WTC11 (cell line): ENCODE measurements at regions not wholly inside any gene's neighbourhood (a gene's known extent, or its start where the extent isn't known, plus 50 kb on each side); places are given as distances from the start of the nearest gene placed in this dataset.

Experiments used
- ATAC-seq: fragments of 200-7000 bp; cut with Tn5 transposase; 2 replicates; pipeline ENCODE4 v1.10.0; 2021; ENCODE audit warnings: mild to moderate bottlenecking, moderate library complexity
- CTCF ChIA-PET: fragments of 300-600 bp; sonication (Branson Sonifier 250); formaldehyde crosslinking; loops from one replicate; lab custom pipeline; 2021; ENCODE audit warnings: antibody characterized with exemption; lab: Charles Lee
- POLR2A ChIA-PET: fragments of 350-600 bp; sonication (Branson Sonifier 250); formaldehyde crosslinking; loops from one replicate; lab custom pipeline; 2021; ENCODE audit warnings: antibody characterized with exemption; lab: Charles Lee
- DNase-seq: peaks from one replicate; pipeline ENCODE4 v3.0.0; 2021; ENCODE audit warnings: low spot score
- H3K27ac Mint-ChIP-seq: 2 replicates; pipeline ENCODE4 v1.8.0; 2021; ENCODE audit warnings: mixed read lengths
- H3K27me3 Mint-ChIP-seq: 2 replicates; pipeline ENCODE4 v1.8.0; 2021; ENCODE audit warnings: low read depth, mild to moderate bottlenecking, moderate library complexity, mixed read lengths
- H3K36me3 Mint-ChIP-seq: 2 replicates; pipeline ENCODE4 v1.8.0; 2021; ENCODE audit warnings: mixed read lengths
- H3K4me1 Mint-ChIP-seq: 2 replicates; pipeline ENCODE4 v1.8.0; 2022; ENCODE audit warnings: mixed read lengths
- H3K4me3 Mint-ChIP-seq: 2 replicates; pipeline ENCODE4 v1.8.0; 2021; ENCODE audit warnings: mild to moderate bottlenecking, moderate library complexity, mixed read lengths
- H3K9me3 Mint-ChIP-seq: 2 replicates; pipeline ENCODE4 v1.8.0; 2021; ENCODE audit warnings: mixed read lengths
- CREM ChIP-seq: sonication (generic); formaldehyde crosslinking; IDR thresholded peaks from 2 replicates; pipeline ENCODE4 v1.8.1; 2022; ENCODE audit warnings: mild to moderate bottlenecking, missing genetic modification reagents, moderate library complexity
- ELF4 ChIP-seq: sonication (generic); formaldehyde crosslinking; IDR thresholded peaks from 2 replicates; pipeline ENCODE4 v1.8.1; 2022; ENCODE audit warnings: low read depth, mild to moderate bottlenecking, moderate library complexity, missing genetic modification reagents
- GTF2I ChIP-seq: fragments of 250-450 bp; sonication (Bioruptor Pico); conservative IDR thresholded peaks from 2 replicates; pipeline ENCODE4 v1.4.0; 2021; ENCODE audit warnings: mild to moderate bottlenecking
- MXD4 ChIP-seq: fragments of 250-450 bp; sonication (Bioruptor Pico); IDR thresholded peaks from 2 replicates; pipeline ENCODE4 v1.8.0; 2021; ENCODE audit warnings: mild to moderate bottlenecking, moderate library complexity, borderline replicate concordance
- MYBL2 ChIP-seq: sonication (generic); formaldehyde crosslinking; IDR thresholded peaks from 2 replicates; pipeline ENCODE4 v1.8.1; 2023; ENCODE audit warnings: mild to moderate bottlenecking, moderate library complexity, missing genetic modification reagents
- NR3C1 ChIP-seq: sonication (generic); formaldehyde crosslinking; conservative IDR thresholded peaks from 2 replicates; pipeline ENCODE4 v1.8.1; 2023; ENCODE audit warnings: low read depth, mild to moderate bottlenecking, missing genetic modification reagents
- SMAD3 ChIP-seq: sonication (generic); formaldehyde crosslinking; IDR thresholded peaks from 2 replicates; pipeline ENCODE4 v1.8.0; 2022; ENCODE audit warnings: missing genetic modification reagents, mild to moderate bottlenecking, borderline replicate concordance
- SMAD4 ChIP-seq: sonication (generic); formaldehyde crosslinking; IDR thresholded peaks from 2 replicates; pipeline ENCODE4 v1.8.0; 2022; ENCODE audit warnings: mild to moderate bottlenecking, missing genetic modification reagents
- ZNF138 ChIP-seq: sonication (generic); formaldehyde crosslinking; conservative IDR thresholded peaks from 2 replicates; pipeline ENCODE4 v1.8.1; 2022; ENCODE audit warnings: mild to moderate bottlenecking, moderate library complexity, missing genetic modification reagents
- ZNF396 ChIP-seq: fragments of 250-450 bp; sonication (Bioruptor Pico); IDR thresholded peaks from 2 replicates; pipeline ENCODE4 v1.8.0; 2021; ENCODE audit warnings: mild to moderate bottlenecking, moderate library complexity, borderline replicate concordance
- TF ChIP-seq, protein P1 (sequence below): sonication (generic); formaldehyde crosslinking; IDR thresholded peaks from 2 replicates; pipeline ENCODE4 v1.8.0; 2022; ENCODE audit warnings: mild to moderate bottlenecking, missing genetic modification reagents
- TF ChIP-seq, protein P2 (sequence below): fragments of 250-450 bp; sonication (Bioruptor Pico); IDR thresholded peaks from 2 replicates; pipeline ENCODE4 v1.9.0; 2021; ENCODE audit warnings: mild to moderate bottlenecking
- TF ChIP-seq, protein P3 (sequence below): sonication (generic); formaldehyde crosslinking; IDR thresholded peaks from 2 replicates; pipeline ENCODE4 v1.8.1; 2023; ENCODE audit warnings: mild to moderate bottlenecking, moderate library complexity, missing genetic modification reagents
- TF ChIP-seq, protein P4 (sequence below): sonication (generic); formaldehyde crosslinking; IDR thresholded peaks from 2 replicates; pipeline ENCODE4 v1.8.0; 2023; ENCODE audit warnings: mild to moderate bottlenecking, missing genetic modification reagents
- TF ChIP-seq, protein P5 (sequence below): sonication (generic); formaldehyde crosslinking; IDR thresholded peaks from 2 replicates; pipeline ENCODE4 v1.8.1; 2022; ENCODE audit warnings: low read depth, missing genetic modification reagents, borderline replicate concordance
- TF ChIP-seq, protein P6 (sequence below): sonication (generic); formaldehyde crosslinking; IDR thresholded peaks from 2 replicates; pipeline ENCODE4 v1.8.1; 2023; ENCODE audit warnings: mild to moderate bottlenecking, missing genetic modification reagents
- TF ChIP-seq, protein P7 (sequence below): sonication (generic); formaldehyde crosslinking; IDR thresholded peaks from 2 replicates; pipeline ENCODE4 v1.8.1; 2023; ENCODE audit warnings: mild to moderate bottlenecking, missing genetic modification reagents, borderline replicate concordance

DNA sequence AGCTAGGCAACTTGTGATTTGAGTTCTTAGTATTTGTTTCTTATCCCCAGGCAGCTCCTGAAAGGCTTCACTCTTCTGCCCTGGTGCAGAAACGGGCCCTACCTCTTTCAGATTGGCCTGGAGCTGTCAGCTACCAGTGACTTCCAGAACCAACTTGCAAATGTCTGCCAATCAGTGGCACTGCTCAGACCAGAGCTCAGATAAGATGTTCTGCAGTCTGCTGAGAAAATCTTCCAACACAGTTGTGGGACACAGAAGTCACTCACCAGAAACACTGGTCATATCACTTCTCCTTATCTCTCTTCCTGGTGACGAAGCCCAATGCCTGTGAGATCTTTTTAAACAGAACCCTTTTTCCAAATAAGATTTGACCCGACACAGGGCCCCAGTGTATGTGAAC lies 81.9 kb upstream of the DUSP5 start:
- Mint-ChIP-seq H3K27ac (no peak overlapping the region), H3K4me1 (peaks cover 6% of the 10 kb centered on the region), H3K36me3 (no peaks in the 10 kb centered on the region), H3K27me3 (no peaks in the 10 kb centered on the region), H3K9me3 (no peaks in the 10 kb centered on the region), H3K4me3 (no peak overlapping the region)
- CTCF ChIA-PET = interaction anchor here (1.3 kb wide), 1 partner anchor 62 kb away, joined by 4 read pairs; no protein-coding TSS in a partner anchor
- no peak for DNase-seq
- POLR2A ChIA-PET = no interaction called here
- ATAC-seq = no peak
- TF ChIP-seq, protein P1, sequence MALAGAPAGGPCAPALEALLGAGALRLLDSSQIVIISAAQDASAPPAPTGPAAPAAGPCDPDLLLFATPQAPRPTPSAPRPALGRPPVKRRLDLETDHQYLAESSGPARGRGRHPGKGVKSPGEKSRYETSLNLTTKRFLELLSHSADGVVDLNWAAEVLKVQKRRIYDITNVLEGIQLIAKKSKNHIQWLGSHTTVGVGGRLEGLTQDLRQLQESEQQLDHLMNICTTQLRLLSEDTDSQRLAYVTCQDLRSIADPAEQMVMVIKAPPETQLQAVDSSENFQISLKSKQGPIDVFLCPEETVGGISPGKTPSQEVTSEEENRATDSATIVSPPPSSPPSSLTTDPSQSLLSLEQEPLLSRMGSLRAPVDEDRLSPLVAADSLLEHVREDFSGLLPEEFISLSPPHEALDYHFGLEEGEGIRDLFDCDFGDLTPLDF (CRISPR knock-in tag) = no peak
- TF ChIP-seq SMAD4 (CRISPR knock-in tag) = no peak
- no peak for TF ChIP-seq ZNF396 (CRISPR knock-in tag)
- TF ChIP-seq, protein P2, sequence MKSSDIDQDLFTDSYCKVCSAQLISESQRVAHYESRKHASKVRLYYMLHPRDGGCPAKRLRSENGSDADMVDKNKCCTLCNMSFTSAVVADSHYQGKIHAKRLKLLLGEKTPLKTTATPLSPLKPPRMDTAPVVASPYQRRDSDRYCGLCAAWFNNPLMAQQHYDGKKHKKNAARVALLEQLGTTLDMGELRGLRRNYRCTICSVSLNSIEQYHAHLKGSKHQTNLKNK (CRISPR knock-in tag) = no peak
- TF ChIP-seq, protein P3, sequence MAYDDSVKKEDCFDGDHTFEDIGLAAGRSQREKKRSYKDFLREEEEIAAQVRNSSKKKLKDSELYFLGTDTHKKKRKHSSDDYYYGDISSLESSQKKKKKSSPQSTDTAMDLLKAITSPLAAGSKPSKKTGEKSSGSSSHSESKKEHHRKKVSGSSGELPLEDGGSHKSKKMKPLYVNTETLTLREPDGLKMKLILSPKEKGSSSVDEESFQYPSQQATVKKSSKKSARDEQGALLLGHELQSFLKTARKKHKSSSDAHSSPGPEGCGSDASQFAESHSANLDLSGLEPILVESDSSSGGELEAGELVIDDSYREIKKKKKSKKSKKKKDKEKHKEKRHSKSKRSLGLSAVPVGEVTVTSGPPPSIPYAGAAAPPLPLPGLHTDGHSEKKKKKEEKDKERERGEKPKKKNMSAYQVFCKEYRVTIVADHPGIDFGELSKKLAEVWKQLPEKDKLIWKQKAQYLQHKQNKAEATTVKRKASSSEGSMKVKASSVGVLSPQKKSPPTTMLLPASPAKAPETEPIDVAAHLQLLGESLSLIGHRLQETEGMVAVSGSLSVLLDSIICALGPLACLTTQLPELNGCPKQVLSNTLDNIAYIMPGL (CRISPR knock-in tag) = no peak
- TF ChIP-seq, all 79 proteins: peak for 0

DNA sequence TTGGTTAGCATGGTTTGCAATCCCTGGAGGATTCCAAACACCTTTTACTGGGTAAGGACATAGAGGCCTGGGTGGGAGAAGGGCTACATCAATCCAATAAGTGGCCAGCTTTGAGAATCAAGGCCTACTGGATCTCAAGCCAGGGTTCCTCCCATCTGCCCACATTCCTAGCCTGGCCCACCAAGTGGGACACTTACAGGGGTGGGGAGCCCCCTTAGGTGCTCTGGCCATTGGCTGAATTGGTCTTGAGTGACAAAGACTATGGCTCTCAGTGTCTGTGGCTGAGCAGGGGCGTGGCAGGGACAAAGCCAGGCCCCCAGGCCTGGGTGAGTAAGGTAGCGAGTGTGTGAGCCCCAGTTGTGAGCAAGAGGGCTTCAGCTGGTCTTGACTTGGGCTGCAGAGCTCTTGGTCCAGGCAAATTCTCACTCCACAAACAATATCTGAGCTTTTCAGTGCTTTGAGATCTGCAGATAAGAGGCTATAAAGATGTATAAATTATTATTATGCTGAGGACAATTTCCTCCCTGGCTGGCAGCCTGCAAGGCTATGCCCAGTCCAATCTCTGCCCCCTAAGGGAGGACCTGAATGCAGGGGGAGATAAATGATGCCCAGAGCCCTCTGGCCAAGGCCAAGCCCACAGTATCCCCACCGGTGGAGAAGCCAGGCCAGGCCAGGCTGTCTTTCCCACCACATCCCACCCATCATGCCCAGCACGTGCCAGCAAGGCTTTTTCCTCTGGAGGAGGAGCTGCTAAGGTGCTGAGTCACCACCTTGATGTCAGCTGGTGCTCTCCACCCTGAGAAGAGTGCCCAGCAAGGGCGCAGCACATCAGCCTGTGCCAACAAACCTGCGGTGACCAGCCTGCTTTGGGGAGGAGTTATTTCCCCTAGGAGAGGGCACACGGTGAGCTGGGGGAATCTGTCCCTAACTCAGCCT lies 80.7 kb upstream of the DUSP5 start:
- H3K4me3 Mint-ChIP-seq = no peak overlapping the region
- H3K4me1 Mint-ChIP-seq = peaks cover 18% of the 10 kb centered on the region
- ChIA-PET CTCF (interaction anchor here (1.3 kb wide), 1 partner anchor 63 kb away, joined by 4 read pairs; no protein-coding TSS in a partner anchor), POLR2A (no interaction called here)
- H3K36me3 Mint-ChIP-seq = no peaks in the 10 kb centered on the region
- no peak overlapping the region for H3K27ac Mint-ChIP-seq
- no peaks in the 10 kb centered on the region; the same call in 1 of the 2 replicates for H3K27me3 Mint-ChIP-seq
- DNase-seq (no peak), ATAC-seq (no peak)
- TF ChIP-seq NR3C1 (CRISPR knock-in tag) = no peak
- TF ChIP-seq, protein P4, sequence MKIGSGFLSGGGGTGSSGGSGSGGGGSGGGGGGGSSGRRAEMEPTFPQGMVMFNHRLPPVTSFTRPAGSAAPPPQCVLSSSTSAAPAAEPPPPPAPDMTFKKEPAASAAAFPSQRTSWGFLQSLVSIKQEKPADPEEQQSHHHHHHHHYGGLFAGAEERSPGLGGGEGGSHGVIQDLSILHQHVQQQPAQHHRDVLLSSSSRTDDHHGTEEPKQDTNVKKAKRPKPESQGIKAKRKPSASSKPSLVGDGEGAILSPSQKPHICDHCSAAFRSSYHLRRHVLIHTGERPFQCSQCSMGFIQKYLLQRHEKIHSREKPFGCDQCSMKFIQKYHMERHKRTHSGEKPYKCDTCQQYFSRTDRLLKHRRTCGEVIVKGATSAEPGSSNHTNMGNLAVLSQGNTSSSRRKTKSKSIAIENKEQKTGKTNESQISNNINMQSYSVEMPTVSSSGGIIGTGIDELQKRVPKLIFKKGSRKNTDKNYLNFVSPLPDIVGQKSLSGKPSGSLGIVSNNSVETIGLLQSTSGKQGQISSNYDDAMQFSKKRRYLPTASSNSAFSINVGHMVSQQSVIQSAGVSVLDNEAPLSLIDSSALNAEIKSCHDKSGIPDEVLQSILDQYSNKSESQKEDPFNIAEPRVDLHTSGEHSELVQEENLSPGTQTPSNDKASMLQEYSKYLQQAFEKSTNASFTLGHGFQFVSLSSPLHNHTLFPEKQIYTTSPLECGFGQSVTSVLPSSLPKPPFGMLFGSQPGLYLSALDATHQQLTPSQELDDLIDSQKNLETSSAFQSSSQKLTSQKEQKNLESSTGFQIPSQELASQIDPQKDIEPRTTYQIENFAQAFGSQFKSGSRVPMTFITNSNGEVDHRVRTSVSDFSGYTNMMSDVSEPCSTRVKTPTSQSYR (CRISPR knock-in tag) = no peak
- TF ChIP-seq, protein P5, sequence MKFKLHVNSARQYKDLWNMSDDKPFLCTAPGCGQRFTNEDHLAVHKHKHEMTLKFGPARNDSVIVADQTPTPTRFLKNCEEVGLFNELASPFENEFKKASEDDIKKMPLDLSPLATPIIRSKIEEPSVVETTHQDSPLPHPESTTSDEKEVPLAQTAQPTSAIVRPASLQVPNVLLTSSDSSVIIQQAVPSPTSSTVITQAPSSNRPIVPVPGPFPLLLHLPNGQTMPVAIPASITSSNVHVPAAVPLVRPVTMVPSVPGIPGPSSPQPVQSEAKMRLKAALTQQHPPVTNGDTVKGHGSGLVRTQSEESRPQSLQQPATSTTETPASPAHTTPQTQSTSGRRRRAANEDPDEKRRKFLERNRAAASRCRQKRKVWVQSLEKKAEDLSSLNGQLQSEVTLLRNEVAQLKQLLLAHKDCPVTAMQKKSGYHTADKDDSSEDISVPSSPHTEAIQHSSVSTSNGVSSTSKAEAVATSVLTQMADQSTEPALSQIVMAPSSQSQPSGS (CRISPR knock-in tag) = no peak
- TF ChIP-seq, all 79 proteins: peak for 0
- no peaks in the 10 kb centered on the region for H3K9me3 Mint-ChIP-seq

DNA sequence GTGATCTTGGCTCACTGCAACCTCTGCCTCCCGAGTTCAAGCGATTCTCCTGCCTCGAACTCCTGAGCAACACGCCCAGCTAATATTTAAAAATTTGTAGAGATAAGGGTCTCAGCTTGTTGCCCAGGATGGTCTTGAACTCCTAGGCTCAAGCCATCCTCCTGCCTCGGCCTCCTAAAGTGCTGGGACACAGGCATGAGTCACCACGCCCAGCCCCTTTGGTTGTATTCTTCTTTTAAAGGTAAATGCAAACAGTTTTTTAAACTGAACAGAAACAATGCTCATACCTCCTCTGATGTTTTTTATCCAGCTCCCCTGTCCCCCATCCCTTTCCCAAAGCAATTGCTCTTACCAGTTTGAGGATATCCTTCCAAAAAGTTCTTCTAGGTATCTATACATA lies 79.5 kb upstream of the DUSP5 start:
- POLR2A ChIA-PET = no interaction called here
- no peak overlapping the region for H3K4me3 Mint-ChIP-seq
- ATAC-seq (no peak), DNase-seq (no peak)
- no peaks in the 10 kb centered on the region; the same call in 1 of the 2 replicates for H3K27me3 Mint-ChIP-seq
- no peaks in the 10 kb centered on the region for H3K9me3 Mint-ChIP-seq
- H3K27ac Mint-ChIP-seq = no peak overlapping the region
- CTCF ChIA-PET = no interaction called here
- H3K4me1 Mint-ChIP-seq = peaks cover 28% of the 10 kb centered on the region
- H3K36me3 Mint-ChIP-seq = no peaks in the 10 kb centered on the region
- TF ChIP-seq, protein P6, sequence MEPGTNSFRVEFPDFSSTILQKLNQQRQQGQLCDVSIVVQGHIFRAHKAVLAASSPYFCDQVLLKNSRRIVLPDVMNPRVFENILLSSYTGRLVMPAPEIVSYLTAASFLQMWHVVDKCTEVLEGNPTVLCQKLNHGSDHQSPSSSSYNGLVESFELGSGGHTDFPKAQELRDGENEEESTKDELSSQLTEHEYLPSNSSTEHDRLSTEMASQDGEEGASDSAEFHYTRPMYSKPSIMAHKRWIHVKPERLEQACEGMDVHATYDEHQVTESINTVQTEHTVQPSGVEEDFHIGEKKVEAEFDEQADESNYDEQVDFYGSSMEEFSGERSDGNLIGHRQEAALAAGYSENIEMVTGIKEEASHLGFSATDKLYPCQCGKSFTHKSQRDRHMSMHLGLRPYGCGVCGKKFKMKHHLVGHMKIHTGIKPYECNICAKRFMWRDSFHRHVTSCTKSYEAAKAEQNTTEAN (CRISPR knock-in tag) = no peak
- TF ChIP-seq ELF4 (no peak), MYBL2 (no peak), GTF2I (no peak), MXD4 (no peak), SMAD3 (no peak), CREM (CRISPR knock-in tag) (no peak), ZNF138 (CRISPR knock-in tag) (no peak)
- TF ChIP-seq, protein P7, sequence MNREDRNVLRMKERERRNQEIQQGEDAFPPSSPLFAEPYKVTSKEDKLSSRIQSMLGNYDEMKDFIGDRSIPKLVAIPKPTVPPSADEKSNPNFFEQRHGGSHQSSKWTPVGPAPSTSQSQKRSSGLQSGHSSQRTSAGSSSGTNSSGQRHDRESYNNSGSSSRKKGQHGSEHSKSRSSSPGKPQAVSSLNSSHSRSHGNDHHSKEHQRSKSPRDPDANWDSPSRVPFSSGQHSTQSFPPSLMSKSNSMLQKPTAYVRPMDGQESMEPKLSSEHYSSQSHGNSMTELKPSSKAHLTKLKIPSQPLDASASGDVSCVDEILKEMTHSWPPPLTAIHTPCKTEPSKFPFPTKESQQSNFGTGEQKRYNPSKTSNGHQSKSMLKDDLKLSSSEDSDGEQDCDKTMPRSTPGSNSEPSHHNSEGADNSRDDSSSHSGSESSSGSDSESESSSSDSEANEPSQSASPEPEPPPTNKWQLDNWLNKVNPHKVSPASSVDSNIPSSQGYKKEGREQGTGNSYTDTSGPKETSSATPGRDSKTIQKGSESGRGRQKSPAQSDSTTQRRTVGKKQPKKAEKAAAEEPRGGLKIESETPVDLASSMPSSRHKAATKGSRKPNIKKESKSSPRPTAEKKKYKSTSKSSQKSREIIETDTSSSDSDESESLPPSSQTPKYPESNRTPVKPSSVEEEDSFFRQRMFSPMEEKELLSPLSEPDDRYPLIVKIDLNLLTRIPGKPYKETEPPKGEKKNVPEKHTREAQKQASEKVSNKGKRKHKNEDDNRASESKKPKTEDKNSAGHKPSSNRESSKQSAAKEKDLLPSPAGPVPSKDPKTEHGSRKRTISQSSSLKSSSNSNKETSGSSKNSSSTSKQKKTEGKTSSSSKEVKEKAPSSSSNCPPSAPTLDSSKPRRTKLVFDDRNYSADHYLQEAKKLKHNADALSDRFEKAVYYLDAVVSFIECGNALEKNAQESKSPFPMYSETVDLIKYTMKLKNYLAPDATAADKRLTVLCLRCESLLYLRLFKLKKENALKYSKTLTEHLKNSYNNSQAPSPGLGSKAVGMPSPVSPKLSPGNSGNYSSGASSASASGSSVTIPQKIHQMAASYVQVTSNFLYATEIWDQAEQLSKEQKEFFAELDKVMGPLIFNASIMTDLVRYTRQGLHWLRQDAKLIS (CRISPR knock-in tag) = no peak
